Caco-2 (cell line): ENCODE measurements at regions not wholly inside any gene's neighbourhood (a gene's known extent, or its start where the extent isn't known, plus 50 kb on each side); places are given as distances from the start of the nearest gene placed in this dataset.

Experiments
- BruUV-seq: library from RNA; stranded (reverse); fragments of 400-500 nt; replicated peaks from 2 replicates; lab custom pipeline; 2021; lab: Mats Ljungman, UMichigan
- CTCF ChIA-PET: fragments of 300-600 bp; sonication (Branson Sonifier 250); formaldehyde crosslinking; loops from one replicate; lab custom pipeline; 2022; ENCODE audit warnings: antibody characterized with exemption; lab: Charles Lee
- POLR2A ChIA-PET: fragments of 300-600 bp; sonication (Branson Sonifier 250); formaldehyde crosslinking; loops from one replicate; lab custom pipeline; 2022; ENCODE audit warnings: antibody characterized with exemption; lab: Charles Lee
- DNase-seq, 2 experiments: peaks; one replicate each; pipeline versions ENCODE4 v3.0.0 to v3.0.0-alpha.2; 2020 to 2022
- H3K27me3 ChIP-seq: replicated peaks from 2 replicates; pipeline ENCODE4 v1.6.0; 2011; ENCODE audit warnings: low read length; ENCODE audit not compliant: control insufficient read depth, insufficient read depth
- H3K36me3 ChIP-seq: 2 replicates; pipeline ENCODE4 v1.5.1; 2011; ENCODE audit warnings: low read length; ENCODE audit not compliant: control insufficient read depth, insufficient read depth
- H3K4me1 ChIP-seq: fragments of 250-450 bp; sonication (Bioruptor Pico); 2 replicates; pipeline ENCODE4 v1.5.1; 2020; ENCODE audit warnings: mild to moderate bottlenecking
- H3K4me3 ChIP-seq: 2 replicates; pipeline ENCODE4 v1.5.1; 2011; ENCODE audit warnings: low read depth, mild to moderate bottlenecking, control low read depth, low read length
- H3K9me3 ChIP-seq: fragments of 250-450 bp; sonication (Bioruptor Pico); 2 replicates; pipeline ENCODE4 v1.5.1; 2020; ENCODE audit warnings: mild to moderate bottlenecking, moderate library complexity
- H3K27ac Mint-ChIP-seq: one replicate; pipeline ENCODE4 v1.8.0; 2022; ENCODE audit warnings: mixed read lengths; ENCODE audit not compliant: unreplicated experiment
- H3K27me3 Mint-ChIP-seq: one replicate; pipeline ENCODE4 v1.8.0; 2022; ENCODE audit warnings: mixed read lengths; ENCODE audit not compliant: insufficient read depth, unreplicated experiment
- H3K36me3 Mint-ChIP-seq: one replicate; pipeline ENCODE4 v1.8.0; 2022; ENCODE audit warnings: mild to moderate bottlenecking, mixed read lengths; ENCODE audit not compliant: insufficient read depth, unreplicated experiment
- H3K4me1 Mint-ChIP-seq: one replicate; pipeline ENCODE4 v1.8.0; 2022; ENCODE audit warnings: low read depth, mixed read lengths; ENCODE audit not compliant: unreplicated experiment
- H3K4me3 Mint-ChIP-seq: one replicate; pipeline ENCODE4 v1.8.0; 2022; ENCODE audit warnings: mild to moderate bottlenecking, moderate library complexity, mixed read lengths; ENCODE audit not compliant: unreplicated experiment
- H3K9me3 Mint-ChIP-seq: one replicate; pipeline ENCODE4 v1.8.0; 2022; ENCODE audit warnings: mixed read lengths; ENCODE audit not compliant: unreplicated experiment
- intact Hi-C: fragments of 100-400 bp; cut with micrococcal nuclease; formaldehyde crosslinking; loops from one replicate; pipeline ENCODE4 v1.10.0; 2022; ENCODE audit not compliant: unreplicated experiment
- TF ChIP-seq, protein P1 (sequence below), 2 experiments: fragments of 200-600 bp in 1 of 2; IDR thresholded peaks; 1 replicate in 1 of 2; 2 replicates in 1 of 2; pipeline versions ENCODE4 v1.5.1 to v1.8.0; 2011 to 2022; ENCODE audit warnings: antibody characterized with exemption in 1 of 2, control low read depth in 1 of 2, inconsistent platforms in 1 of 2, low read depth in 1 of 2, low read length in 1 of 2, mild to moderate bottlenecking in 1 of 2, moderate library complexity in 1 of 2; ENCODE audit not compliant: insufficient read depth in 1 of 2, severe bottlenecking in 1 of 2, unreplicated experiment in 1 of 2

DNA sequence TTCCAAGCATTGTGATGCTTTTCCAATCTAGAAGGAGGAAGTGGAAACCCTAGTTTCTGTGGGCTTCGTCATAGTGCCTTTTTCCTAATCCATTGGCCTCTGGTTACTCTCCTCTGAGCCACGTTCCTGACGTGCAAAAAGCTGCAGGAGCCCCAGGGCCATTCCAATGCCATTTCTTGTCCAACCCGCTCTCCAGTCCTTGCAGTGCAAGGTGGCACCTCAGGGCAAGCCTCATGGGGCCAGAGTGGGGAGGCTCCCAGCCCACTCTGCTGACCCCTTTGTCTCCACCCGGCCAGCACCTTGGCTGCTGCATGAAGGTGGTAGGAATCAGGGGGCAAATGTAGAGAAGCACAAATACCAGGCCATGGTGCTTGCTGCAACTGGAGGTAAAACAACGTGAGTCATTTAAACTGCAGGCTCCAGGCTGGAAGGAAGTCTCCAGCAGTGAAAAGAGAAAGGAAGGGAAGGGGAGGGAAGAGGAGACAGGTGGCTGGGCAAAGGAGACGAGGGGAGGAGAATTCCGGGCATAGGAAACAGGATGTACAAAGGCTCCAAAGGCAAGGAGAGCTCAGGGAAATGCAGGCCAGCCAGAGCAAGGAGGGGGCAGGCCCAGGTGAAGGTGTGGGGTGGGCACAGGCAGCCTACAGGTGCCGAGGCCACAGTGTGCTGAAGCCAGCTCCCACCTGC, 168.2 kb upstream of the TNRC6C start:
- POLR2A ChIA-PET: no interaction called here
- TF ChIP-seq, protein P1, sequence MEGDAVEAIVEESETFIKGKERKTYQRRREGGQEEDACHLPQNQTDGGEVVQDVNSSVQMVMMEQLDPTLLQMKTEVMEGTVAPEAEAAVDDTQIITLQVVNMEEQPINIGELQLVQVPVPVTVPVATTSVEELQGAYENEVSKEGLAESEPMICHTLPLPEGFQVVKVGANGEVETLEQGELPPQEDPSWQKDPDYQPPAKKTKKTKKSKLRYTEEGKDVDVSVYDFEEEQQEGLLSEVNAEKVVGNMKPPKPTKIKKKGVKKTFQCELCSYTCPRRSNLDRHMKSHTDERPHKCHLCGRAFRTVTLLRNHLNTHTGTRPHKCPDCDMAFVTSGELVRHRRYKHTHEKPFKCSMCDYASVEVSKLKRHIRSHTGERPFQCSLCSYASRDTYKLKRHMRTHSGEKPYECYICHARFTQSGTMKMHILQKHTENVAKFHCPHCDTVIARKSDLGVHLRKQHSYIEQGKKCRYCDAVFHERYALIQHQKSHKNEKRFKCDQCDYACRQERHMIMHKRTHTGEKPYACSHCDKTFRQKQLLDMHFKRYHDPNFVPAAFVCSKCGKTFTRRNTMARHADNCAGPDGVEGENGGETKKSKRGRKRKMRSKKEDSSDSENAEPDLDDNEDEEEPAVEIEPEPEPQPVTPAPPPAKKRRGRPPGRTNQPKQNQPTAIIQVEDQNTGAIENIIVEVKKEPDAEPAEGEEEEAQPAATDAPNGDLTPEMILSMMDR (IDR thresholded peaks at IDR 0.05; ENCODE audit: insufficient read depth in 1 of 2, low read depth in 1 of 2, low read length in 1 of 2, severe bottlenecking in 1 of 2, unreplicated experiment in 1 of 2): no peak
- no TSS peak for BruUV-seq
- no peaks in the 10 kb centered on the region for H3K9me3 Mint-ChIP-seq
- no peak overlapping the region for H3K27ac Mint-ChIP-seq
- no peak overlapping the region for H3K4me3 ChIP-seq
- no peak overlapping the region for H3K4me3 Mint-ChIP-seq
- CTCF ChIA-PET: no interaction called here
- H3K36me3 Mint-ChIP-seq: peaks cover 4% of the 10 kb centered on the region
- H3K27me3 Mint-ChIP-seq: peaks cover 55% of the 10 kb centered on the region
- H3K4me1 Mint-ChIP-seq: no peaks in the 10 kb centered on the region
- intact Hi-C loops: no loop called here
- H3K4me1 ChIP-seq: no peaks in the 10 kb centered on the region
- H3K36me3 ChIP-seq: no peaks in the 10 kb centered on the region
- H3K9me3 ChIP-seq: no peaks in the 10 kb centered on the region
- DNase-seq: no peak
- no peaks in the 10 kb centered on the region for H3K27me3 ChIP-seq

DNA sequence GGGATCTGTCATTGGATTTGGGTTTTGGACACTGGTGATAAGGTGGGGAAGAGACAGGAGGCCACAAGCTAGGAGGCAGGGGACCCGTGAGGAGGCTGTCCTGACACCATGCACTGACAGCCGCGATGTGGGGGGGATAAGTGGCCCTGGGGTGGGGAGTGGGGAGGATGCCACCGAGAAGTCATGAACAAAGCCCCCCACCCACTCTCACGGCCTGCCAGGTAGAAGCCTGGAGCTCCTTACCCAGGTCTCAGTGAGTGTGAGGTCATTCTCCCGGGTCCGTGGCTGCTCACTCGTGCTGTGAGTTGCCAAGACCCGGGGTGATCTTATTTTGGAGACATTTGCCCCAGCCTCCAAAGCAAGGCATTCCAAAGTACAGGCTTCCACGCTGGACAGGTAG, 165.9 kb upstream of the TNRC6C start:
- TF ChIP-seq, protein P1 (IDR thresholded peaks at IDR 0.05; ENCODE audit: insufficient read depth in 1 of 2, low read depth in 1 of 2, low read length in 1 of 2, severe bottlenecking in 1 of 2, unreplicated experiment in 1 of 2): no peak
- Histone ChIP-seq H3K27me3 (no peaks in the 10 kb centered on the region), H3K4me3 (no peak overlapping the region), H3K4me1 (no peaks in the 10 kb centered on the region), H3K36me3 (no peaks in the 10 kb centered on the region), H3K9me3 (no peaks in the 10 kb centered on the region)
- Mint-ChIP-seq H3K36me3 (peaks cover 1% of the 10 kb centered on the region), H3K9me3 (no peaks in the 10 kb centered on the region), H3K4me3 (no peak overlapping the region), H3K4me1 (no peaks in the 10 kb centered on the region), H3K27me3 (peaks cover 40% of the 10 kb centered on the region), H3K27ac (no peak overlapping the region)
- POLR2A ChIA-PET: no interaction called here
- no TSS peak for BruUV-seq
- no peak for DNase-seq
- intact Hi-C loops: no loop called here
- CTCF ChIA-PET: no interaction called here

DNA sequence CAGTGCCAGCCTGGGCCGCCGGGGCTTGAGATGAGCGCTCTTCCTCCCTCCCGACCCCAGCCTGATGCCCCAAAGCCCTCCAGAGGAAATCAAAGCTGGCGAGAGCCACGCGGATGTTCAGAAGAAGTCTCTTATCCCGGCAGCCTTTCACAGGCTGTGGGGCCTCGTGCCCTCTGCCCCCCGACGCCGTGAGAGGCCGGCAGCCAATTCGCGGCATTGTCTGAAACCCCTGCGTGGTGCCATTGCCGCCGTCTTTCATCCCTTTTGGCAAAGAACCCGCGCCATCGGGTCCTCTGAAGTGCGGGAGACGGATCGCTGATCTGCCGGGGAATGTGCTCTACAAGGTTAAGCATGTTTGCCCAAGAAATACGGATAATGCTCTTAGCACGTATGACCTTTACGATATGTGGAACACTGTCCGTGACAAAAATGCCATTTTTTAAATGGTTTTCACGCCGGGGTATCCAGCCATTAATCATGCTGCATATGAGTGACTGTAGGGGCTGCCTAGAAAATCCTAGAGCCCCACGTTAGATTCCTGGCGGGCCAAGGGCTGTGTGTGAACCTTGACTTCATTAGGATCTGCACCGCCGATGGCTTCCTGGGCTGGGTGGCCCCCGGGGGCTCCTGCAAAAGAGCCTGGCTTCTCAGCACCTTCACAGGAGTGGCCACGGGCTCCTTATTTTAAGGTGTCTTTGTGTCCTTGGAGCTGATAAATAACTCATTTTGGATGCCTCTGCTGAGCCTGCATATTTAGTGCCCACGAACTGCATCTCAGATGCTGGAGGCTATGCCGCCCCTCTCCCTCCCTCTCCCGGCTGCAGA, 165.1 kb upstream of the TNRC6C start:
- H3K27ac Mint-ChIP-seq: no peak overlapping the region
- H3K27me3 Mint-ChIP-seq: peaks cover 34% of the 10 kb centered on the region
- no peaks in the 10 kb centered on the region for H3K9me3 ChIP-seq
- DNase-seq: no peak
- BruUV-seq: no TSS peak
- no peaks in the 10 kb centered on the region for H3K4me1 Mint-ChIP-seq
- H3K9me3 Mint-ChIP-seq: no peaks in the 10 kb centered on the region
- POLR2A ChIA-PET: no interaction called here
- no peaks in the 10 kb centered on the region for H3K36me3 ChIP-seq
- CTCF ChIA-PET: no interaction called here
- H3K27me3 ChIP-seq: no peaks in the 10 kb centered on the region; the same call in 1 of the 2 replicates
- intact Hi-C loops: no loop called here
- H3K4me3 ChIP-seq: no peak overlapping the region
- no peaks in the 10 kb centered on the region for H3K36me3 Mint-ChIP-seq
- no peaks in the 10 kb centered on the region for H3K4me1 ChIP-seq
- TF ChIP-seq, protein P1 (IDR thresholded peaks at IDR 0.05; ENCODE audit: insufficient read depth in 1 of 2, low read depth in 1 of 2, low read length in 1 of 2, severe bottlenecking in 1 of 2, unreplicated experiment in 1 of 2): no peak
- H3K4me3 Mint-ChIP-seq: no peak overlapping the region
